Transverse colon (tissue), 3 donors: ENCODE measurements at regions not wholly inside any gene's neighbourhood (a gene's known extent, or its start where the extent isn't known, plus 50 kb on each side); places are given as distances from the start of the nearest gene placed in this dataset.

ENCODE experiments used
- POLR2A ChIP-seq: fragments of 450-650 bp; IDR thresholded peaks from one replicate; pipeline ENCODE4 v1.6.1; 2016; ENCODE audit warnings: antibody characterized with exemption, mild to moderate bottlenecking, moderate library complexity
- TF ChIP-seq, protein P1 (sequence below), 5 experiments: fragments of 200-600 bp in 3 of 5; fragments of 450-650 bp in 2 of 5; sonication (generic) in 3 of 5; IDR thresholded peaks; 1 replicate in 2 of 5; 2 replicates in 3 of 5; pipeline ENCODE4 v1.5.1; 2016 to 2017; ENCODE audit warnings: antibody characterized with exemption in 5 of 5, inconsistent platforms in 3 of 5, mild to moderate bottlenecking in 2 of 5, moderate library complexity in 1 of 5

DNA sequence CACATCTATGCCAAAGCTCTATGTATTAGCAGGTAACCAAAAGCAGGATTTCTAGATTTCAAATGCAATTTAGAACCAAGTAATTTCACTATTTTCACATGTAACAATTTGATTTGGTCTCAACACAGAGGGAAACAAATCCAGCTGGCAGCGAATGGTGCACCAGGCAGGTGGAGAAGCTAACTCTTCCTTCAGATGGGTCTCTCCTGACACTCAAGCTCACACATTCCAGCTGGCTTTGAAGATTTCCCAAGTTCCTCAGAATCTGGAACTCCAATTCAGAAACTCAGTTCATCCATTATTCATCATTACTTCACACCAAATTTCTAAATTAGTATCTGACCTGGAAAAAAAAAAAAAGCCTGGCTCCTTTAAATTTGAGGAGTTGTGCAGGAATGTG is 318.1 kb upstream of the NECTIN3 start:
- TF ChIP-seq, protein P1, sequence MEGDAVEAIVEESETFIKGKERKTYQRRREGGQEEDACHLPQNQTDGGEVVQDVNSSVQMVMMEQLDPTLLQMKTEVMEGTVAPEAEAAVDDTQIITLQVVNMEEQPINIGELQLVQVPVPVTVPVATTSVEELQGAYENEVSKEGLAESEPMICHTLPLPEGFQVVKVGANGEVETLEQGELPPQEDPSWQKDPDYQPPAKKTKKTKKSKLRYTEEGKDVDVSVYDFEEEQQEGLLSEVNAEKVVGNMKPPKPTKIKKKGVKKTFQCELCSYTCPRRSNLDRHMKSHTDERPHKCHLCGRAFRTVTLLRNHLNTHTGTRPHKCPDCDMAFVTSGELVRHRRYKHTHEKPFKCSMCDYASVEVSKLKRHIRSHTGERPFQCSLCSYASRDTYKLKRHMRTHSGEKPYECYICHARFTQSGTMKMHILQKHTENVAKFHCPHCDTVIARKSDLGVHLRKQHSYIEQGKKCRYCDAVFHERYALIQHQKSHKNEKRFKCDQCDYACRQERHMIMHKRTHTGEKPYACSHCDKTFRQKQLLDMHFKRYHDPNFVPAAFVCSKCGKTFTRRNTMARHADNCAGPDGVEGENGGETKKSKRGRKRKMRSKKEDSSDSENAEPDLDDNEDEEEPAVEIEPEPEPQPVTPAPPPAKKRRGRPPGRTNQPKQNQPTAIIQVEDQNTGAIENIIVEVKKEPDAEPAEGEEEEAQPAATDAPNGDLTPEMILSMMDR (IDR thresholded peaks at IDR 0.05): no peak
- no peak for TF ChIP-seq POLR2A
